Lower leg skin (tissue), 3 donors: ENCODE measurements at regions not wholly inside any gene's neighbourhood (a gene's known extent, or its start where the extent isn't known, plus 50 kb on each side); places are given as distances from the start of the nearest gene placed in this dataset.

Experiments
- CTCF ChIP-seq, 3 donors: fragments of 450-650 bp; IDR thresholded peaks; one replicate each; pipeline ENCODE4 v1.5.1; 2016; ENCODE audit warnings: antibody characterized with exemption in 3 of 3, mild to moderate bottlenecking in 3 of 3, moderate library complexity in 2 of 3
- POLR2A ChIP-seq, 2 donors: fragments of 450-650 bp; IDR thresholded peaks; one replicate each; pipeline ENCODE4 v1.6.1; 2016 to 2017; ENCODE audit warnings: antibody characterized with exemption in 2 of 2, mild to moderate bottlenecking in 1 of 2, moderate library complexity in 1 of 2

- TF ChIP-seq CTCF (IDR thresholded peaks at IDR 0.05): no peak
- no peak for TF ChIP-seq POLR2A (IDR thresholded peaks at IDR 0.05)
Measured at GRCh38 chr13:59451236-59451635, 712.5 kb downstream of the DIAPH3 start.
